Mammary epithelial cell (primary cell): ENCODE measurements at regions not wholly inside any gene's neighbourhood (a gene's known extent, or its start where the extent isn't known, plus 50 kb on each side); places are given as distances from the start of the nearest gene placed in this dataset.

Source experiments
- EZH2 ChIP-seq: IDR thresholded peaks from 2 replicates; pipeline ENCODE4 v1.6.1; 2012; ENCODE audit warnings: low read length, inconsistent platforms, borderline replicate concordance
- TF ChIP-seq, protein P1 (sequence below), 2 donors: IDR thresholded peaks in 1 of 2; conservative IDR thresholded peaks in 1 of 2; 2 replicates each; pipeline ENCODE4 v1.5.1; 2011 to 2012; ENCODE audit warnings: inconsistent platforms in 2 of 2, low read length in 2 of 2, mild to moderate bottlenecking in 2 of 2, control low read depth in 1 of 2, low read depth in 1 of 2; ENCODE audit not compliant: insufficient read depth in 1 of 2; ENCODE audit errors: extremely low read depth in 1 of 2

DNA sequence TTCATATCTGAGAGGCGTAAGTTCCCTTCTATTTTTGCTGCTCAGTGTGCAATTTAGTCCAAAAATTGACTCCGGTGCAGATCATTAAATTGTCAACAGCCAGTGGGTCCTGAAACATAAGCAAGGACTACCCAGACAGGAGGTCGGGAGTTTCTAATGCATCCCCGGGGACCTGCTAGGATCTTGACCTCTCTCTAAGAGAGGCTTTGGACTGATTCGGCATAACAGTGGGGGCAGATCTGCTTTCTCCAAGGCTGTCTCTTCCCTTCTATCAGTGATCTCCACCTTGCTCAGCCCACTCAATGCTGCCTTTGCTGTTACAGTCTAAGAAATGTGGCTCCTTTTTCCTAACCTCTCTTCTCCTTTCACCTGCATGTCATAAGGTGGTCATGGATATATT, 199.1 kb upstream of the NRP1 start:
- TF ChIP-seq, protein P1, sequence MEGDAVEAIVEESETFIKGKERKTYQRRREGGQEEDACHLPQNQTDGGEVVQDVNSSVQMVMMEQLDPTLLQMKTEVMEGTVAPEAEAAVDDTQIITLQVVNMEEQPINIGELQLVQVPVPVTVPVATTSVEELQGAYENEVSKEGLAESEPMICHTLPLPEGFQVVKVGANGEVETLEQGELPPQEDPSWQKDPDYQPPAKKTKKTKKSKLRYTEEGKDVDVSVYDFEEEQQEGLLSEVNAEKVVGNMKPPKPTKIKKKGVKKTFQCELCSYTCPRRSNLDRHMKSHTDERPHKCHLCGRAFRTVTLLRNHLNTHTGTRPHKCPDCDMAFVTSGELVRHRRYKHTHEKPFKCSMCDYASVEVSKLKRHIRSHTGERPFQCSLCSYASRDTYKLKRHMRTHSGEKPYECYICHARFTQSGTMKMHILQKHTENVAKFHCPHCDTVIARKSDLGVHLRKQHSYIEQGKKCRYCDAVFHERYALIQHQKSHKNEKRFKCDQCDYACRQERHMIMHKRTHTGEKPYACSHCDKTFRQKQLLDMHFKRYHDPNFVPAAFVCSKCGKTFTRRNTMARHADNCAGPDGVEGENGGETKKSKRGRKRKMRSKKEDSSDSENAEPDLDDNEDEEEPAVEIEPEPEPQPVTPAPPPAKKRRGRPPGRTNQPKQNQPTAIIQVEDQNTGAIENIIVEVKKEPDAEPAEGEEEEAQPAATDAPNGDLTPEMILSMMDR (conservative IDR thresholded peaks at IDR 0.05 in 1 of 2, IDR thresholded peaks at IDR 0.05 in 1 of 2; ENCODE audit: extremely low read depth in 1 of 2, insufficient read depth in 1 of 2, low read depth in 1 of 2, low read length in 2 of 2) = no peak
- no peak for TF ChIP-seq EZH2
